Progenitor cell of endocrine pancreas (in vitro differentiated cells): ENCODE measurements at regions not wholly inside any gene's neighbourhood (a gene's known extent, or its start where the extent isn't known, plus 50 kb on each side); places are given as distances from the start of the nearest gene placed in this dataset.

Experiments used
- DNase-seq: peaks from one replicate; pipeline ENCODE4 v3.0.0; 2021; ENCODE audit warnings: low spot score; ENCODE audit not compliant: unreplicated experiment
- H3K27ac Mint-ChIP-seq: 2 replicates; pipeline ENCODE4 v1.8.0; 2021; ENCODE audit warnings: mild to moderate bottlenecking, moderate library complexity, mixed read lengths
- H3K27me3 Mint-ChIP-seq: 2 replicates; pipeline ENCODE4 v1.8.0; 2021; ENCODE audit warnings: mixed read lengths
- H3K36me3 Mint-ChIP-seq: 2 replicates; pipeline ENCODE4 v1.8.0; 2022; ENCODE audit warnings: mixed read lengths; ENCODE audit not compliant: insufficient read depth
- H3K4me1 Mint-ChIP-seq: 2 replicates; pipeline ENCODE4 v1.8.0; 2021; ENCODE audit warnings: low read depth, mixed read lengths
- H3K4me3 Mint-ChIP-seq: 2 replicates; pipeline ENCODE4 v1.8.0; 2021; ENCODE audit warnings: low read depth, mild to moderate bottlenecking, moderate library complexity, mixed read lengths
- H3K9me3 Mint-ChIP-seq: 2 replicates; pipeline ENCODE4 v1.8.0; 2021; ENCODE audit warnings: low read depth, mixed read lengths
- CTCF ChIP-seq: fragments of 200-600 bp; sonication (generic); IDR thresholded peaks from one replicate; pipeline ENCODE4 v1.5.0; 2021; ENCODE audit warnings: antibody characterized with exemption, mild to moderate bottlenecking; ENCODE audit not compliant: unreplicated experiment

DNA sequence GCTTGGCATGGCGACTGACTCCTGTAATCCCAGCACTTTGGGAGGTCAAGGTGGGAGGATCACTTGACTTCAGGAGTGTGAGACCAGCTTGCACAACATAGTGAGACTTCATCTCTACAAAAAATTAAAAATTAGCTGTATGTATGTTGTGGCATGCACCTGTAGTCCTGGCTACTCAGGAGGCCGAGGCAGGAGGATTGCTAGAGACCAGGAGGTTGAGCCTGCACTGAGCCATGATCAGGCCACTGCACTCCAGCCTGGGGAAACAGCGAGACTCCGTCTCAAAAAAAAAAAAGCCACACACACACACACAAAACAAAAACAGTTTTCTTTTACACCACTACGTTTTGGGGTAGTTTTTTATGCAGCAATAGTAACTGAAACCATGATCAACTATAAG is 89.0 kb upstream of the DHX40 start:
- no peaks in the 10 kb centered on the region for H3K9me3 Mint-ChIP-seq
- no peak for DNase-seq
- H3K4me3 Mint-ChIP-seq, result no peak overlapping the region
- no peak for TF ChIP-seq CTCF
- peaks cover 3% of the 10 kb centered on the region for H3K4me1 Mint-ChIP-seq
- no peaks in the 10 kb centered on the region for H3K27me3 Mint-ChIP-seq
- no peak overlapping the region for H3K27ac Mint-ChIP-seq
- no peaks in the 10 kb centered on the region for H3K36me3 Mint-ChIP-seq

DNA sequence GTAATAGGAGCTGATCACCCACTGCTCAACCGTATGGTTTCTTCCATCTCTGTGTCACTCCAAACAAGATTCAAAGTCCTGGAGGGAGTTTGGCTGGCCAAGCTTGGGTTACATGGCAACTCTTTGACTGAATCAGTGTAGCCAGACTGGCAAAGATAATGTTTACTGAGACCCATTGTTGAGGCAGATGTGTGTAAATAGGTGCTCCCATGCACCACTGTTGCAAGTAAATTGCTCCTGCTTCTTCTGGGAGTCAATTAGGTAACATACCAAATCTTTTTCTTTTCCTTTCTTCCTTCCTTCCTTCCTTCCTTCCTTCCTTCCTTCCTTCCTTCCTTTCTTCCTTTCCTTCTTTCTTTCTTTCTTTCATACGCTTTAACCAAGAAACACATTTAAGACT is 86.3 kb upstream of the DHX40 start:
- peaks cover 3% of the 10 kb centered on the region for H3K4me1 Mint-ChIP-seq
- H3K27me3 Mint-ChIP-seq, result no peaks in the 10 kb centered on the region
- H3K36me3 Mint-ChIP-seq, result no peaks in the 10 kb centered on the region
- no peak for DNase-seq
- H3K27ac Mint-ChIP-seq, result no peak overlapping the region
- no peak for TF ChIP-seq CTCF
- no peaks in the 10 kb centered on the region for H3K9me3 Mint-ChIP-seq
- no peak overlapping the region for H3K4me3 Mint-ChIP-seq

DNA sequence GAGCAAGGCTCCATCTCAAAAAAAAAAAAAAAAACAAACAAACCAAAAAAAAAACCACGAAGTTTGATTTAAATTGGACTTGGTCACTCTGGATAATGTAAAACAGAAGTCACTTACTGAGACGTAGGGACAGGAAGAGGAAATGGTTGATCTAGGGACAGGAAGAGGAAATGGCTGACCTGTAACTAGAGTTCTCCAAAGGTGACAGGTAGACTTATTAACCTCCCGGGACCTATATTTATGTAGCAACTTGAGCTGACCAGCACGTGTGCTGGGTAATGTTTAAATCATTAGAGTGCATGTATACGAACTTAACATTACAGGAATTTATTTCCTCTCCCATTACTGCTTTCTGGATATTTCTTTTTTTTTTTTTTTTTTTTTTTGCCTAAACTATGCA is 81.5 kb upstream of the DHX40 start:
- Mint-ChIP-seq H3K4me1 (peaks cover 3% of the 10 kb centered on the region), H3K4me3 (no peak overlapping the region), H3K27ac (no peak overlapping the region), H3K9me3 (no peaks in the 10 kb centered on the region), H3K27me3 (no peaks in the 10 kb centered on the region), H3K36me3 (no peaks in the 10 kb centered on the region)
- no peak for DNase-seq
- TF ChIP-seq CTCF, result no peak

DNA sequence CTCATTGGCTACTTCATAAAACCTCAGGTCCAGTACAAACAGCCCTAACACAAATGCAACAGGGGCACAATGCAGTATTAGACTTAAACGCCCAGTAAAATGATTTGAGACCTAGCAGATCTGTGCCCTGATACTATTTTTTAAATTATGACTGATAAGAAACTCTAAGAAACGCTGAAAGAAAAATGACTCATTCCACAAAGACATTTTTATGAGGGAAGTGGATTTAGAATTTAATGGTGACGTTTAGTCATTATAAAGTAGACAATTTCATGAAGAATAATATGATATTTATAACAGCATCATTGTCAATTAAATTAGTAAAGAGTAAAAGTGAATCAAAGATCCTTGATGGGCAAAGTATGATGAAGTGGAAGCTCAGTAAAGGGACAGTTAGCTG is 80.4 kb upstream of the DHX40 start:
- no peak for DNase-seq
- Mint-ChIP-seq H3K27ac (no peak overlapping the region), H3K9me3 (no peaks in the 10 kb centered on the region), H3K27me3 (no peaks in the 10 kb centered on the region), H3K36me3 (no peaks in the 10 kb centered on the region), H3K4me3 (no peak overlapping the region), H3K4me1 (peaks cover 3% of the 10 kb centered on the region)
- no peak for TF ChIP-seq CTCF

DNA sequence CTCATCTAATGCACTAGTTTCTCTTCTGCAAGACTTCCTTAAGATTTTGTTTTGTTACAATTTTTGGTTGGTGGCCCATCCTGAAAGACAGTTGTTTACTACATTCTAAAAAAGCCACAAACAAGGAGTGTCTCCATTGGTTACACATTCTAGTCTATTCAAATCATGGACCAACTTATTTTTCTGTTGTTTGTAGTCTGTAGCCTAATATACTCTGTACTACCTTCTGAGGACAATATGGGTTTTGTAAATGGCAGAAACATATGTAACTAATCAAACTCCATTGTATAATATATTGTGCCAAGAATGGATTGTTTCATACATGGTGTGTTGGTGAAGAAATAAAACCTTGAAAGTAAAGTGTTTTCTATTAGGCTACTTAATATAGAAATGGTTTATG is 79.5 kb upstream of the DHX40 start:
- no peak overlapping the region for H3K4me3 Mint-ChIP-seq
- no peak overlapping the region for H3K27ac Mint-ChIP-seq
- TF ChIP-seq CTCF, result no peak
- DNase-seq, result no peak
- no peaks in the 10 kb centered on the region for H3K36me3 Mint-ChIP-seq
- no peaks in the 10 kb centered on the region for H3K9me3 Mint-ChIP-seq
- H3K27me3 Mint-ChIP-seq, result no peaks in the 10 kb centered on the region
- H3K4me1 Mint-ChIP-seq, result peaks cover 3% of the 10 kb centered on the region
